ENCODE measurements at regions not wholly inside any gene's neighbourhood (a gene's known extent, or its start where the extent isn't known, plus 50 kb on each side); places are given as distances from the start of the nearest gene placed in this dataset.

GRCh38 chr11:70775386-70776075 is 377.2 kb downstream of the CTTN start:
- no peak overlapping the region for H3K27ac ChIP-seq
- no peak for TF ChIP-seq CTCF (IDR thresholded peaks at IDR 0.05)
- TF ChIP-seq ZFX (IDR thresholded peaks at IDR 0.05; ENCODE audit: borderline replicate concordance), result no peak

GRCh38 chr11:70776914-70777532 is 378.7 kb downstream of the CTTN start:
- TF ChIP-seq CTCF (IDR thresholded peaks at IDR 0.05) (no peak), ZFX (IDR thresholded peaks at IDR 0.05; ENCODE audit: borderline replicate concordance) (no peak)

GRCh38 chr11:70778883-70779282 is 380.6 kb downstream of the CTTN start:
- H3K27ac ChIP-seq, result no peak overlapping the region
- TF ChIP-seq ZFX (IDR thresholded peaks at IDR 0.05; ENCODE audit: borderline replicate concordance) (no peak), CTCF (IDR thresholded peaks at IDR 0.05) (no peak)

More at GRCh38 chr11:70776914-70777532, 378.7 kb downstream of the CTTN start:
- no peak overlapping the region for H3K27ac ChIP-seq

- TF ChIP-seq ZFX (IDR thresholded peaks at IDR 0.05; ENCODE audit: borderline replicate concordance), result no peak
- TF ChIP-seq CTCF (IDR thresholded peaks at IDR 0.05), result no peak
- no peak overlapping the region for H3K27ac ChIP-seq
Observed at GRCh38 chr11:70779433-70780245, 381.3 kb downstream of the CTTN start.

GRCh38 chr11:70780246-70780535 is 381.9 kb downstream of the CTTN start:
- TF ChIP-seq CTCF (IDR thresholded peaks at IDR 0.05), result no peak
- no peak for TF ChIP-seq ZFX (IDR thresholded peaks at IDR 0.05; ENCODE audit: borderline replicate concordance)
- no peak overlapping the region for H3K27ac ChIP-seq

- TF ChIP-seq CTCF (IDR thresholded peaks at IDR 0.05) (no peak), ZFX (IDR thresholded peaks at IDR 0.05; ENCODE audit: borderline replicate concordance) (no peak)
- H3K27ac ChIP-seq, result no peak overlapping the region
Observed at GRCh38 chr11:70782401-70782913, 384.1 kb downstream of the CTTN start.
